HepG2 (cell line): ENCODE measurements at regions not wholly inside any gene's neighbourhood (a gene's known extent, or its start where the extent isn't known, plus 50 kb on each side); places are given as distances from the start of the nearest gene placed in this dataset.

Experiments used
- ATAC-seq: fragments of 200-7000 bp; cut with Tn5 transposase; 3 replicates; pipeline ENCODE4 v1.9.1; 2020; ENCODE audit warnings: mild to moderate bottlenecking, moderate library complexity
- BruUV-seq: library from RNA; stranded (reverse); fragments of 400-500 nt; replicated peaks from 2 replicates; lab custom pipeline; 2021; lab: Mats Ljungman, UMichigan
- CTCF ChIA-PET: fragments of 300-600 bp; formaldehyde crosslinking; extraction: SDS; loops from one replicate; lab custom pipeline; 2021; ENCODE audit warnings: low total read pairs, inconsistent platforms, low intra/inter-chr PET ratio; lab: Yijun Ruan, JAX
- POLR2A ChIA-PET: fragments of 350-600 bp; sonication (Branson Sonifier 250); formaldehyde crosslinking; loops from one replicate; lab custom pipeline; 2020; ENCODE audit warnings: antibody characterized with exemption, inconsistent platforms; lab: Yijun Ruan, JAX
- DNase-seq: peaks from one replicate; pipeline ENCODE4 v3.0.0-alpha.2; 2015; ENCODE audit warnings: low spot score
- FAIRE-seq: peaks from 3 replicates; lab custom pipeline; 2011; peaks lifted over from hg19 to GRCh38; lab: Jason Lieb, UNC
- H2AFZ ChIP-seq: one replicate; pipeline ENCODE4 v1.6.1; 2011; ENCODE audit warnings: low read length, inconsistent platforms
- H3K27ac ChIP-seq: fragments of 300-600 bp; 3 replicates; pipeline ENCODE4 v1.8.0; 2011; ENCODE audit warnings: mixed run types, mild to moderate bottlenecking, mixed read lengths, low read length, inconsistent platforms; ENCODE audit not compliant: insufficient read depth; ENCODE audit errors: extremely low read length
- H3K27me3 ChIP-seq, 2 experiments: fragments of 200-600 bp in 1 of 2; 2 replicates in 1 of 2; 3 replicates in 1 of 2; pipeline versions ENCODE4 v1.6.0 to v1.8.0; 2011; ENCODE audit warnings: low read length in 2 of 2, mild to moderate bottlenecking in 2 of 2, moderate library complexity in 2 of 2, inconsistent platforms in 1 of 2; ENCODE audit not compliant: insufficient read depth in 2 of 2, control insufficient read depth in 1 of 2
- H3K36me3 ChIP-seq, 2 experiments: fragments of 200-600 bp in 1 of 2; replicated peaks in 1 of 2; 2 replicates in 1 of 2; 3 replicates in 1 of 2; pipeline versions ENCODE4 v1.5.1 to v1.8.0; 2011; ENCODE audit warnings: low read length in 2 of 2, inconsistent platforms in 1 of 2; ENCODE audit not compliant: insufficient read depth in 2 of 2, control insufficient read depth in 1 of 2
- H3K4me1 ChIP-seq: 2 replicates; pipeline ENCODE4 v1.5.1; 2012; ENCODE audit warnings: low read length, inconsistent platforms; ENCODE audit not compliant: insufficient read depth
- H3K4me2 ChIP-seq: 2 replicates; pipeline ENCODE4 v1.6.0; 2011; ENCODE audit warnings: low read depth, low read length, inconsistent platforms
- H3K4me3 ChIP-seq, 3 experiments: fragments of 200-600 bp in 1 of 3; sonication (generic), shearing (Covaris generic) in 1 of 3; replicated peaks in 1 of 3; 2 replicates each; pipeline ENCODE4 v1.5.1; 2011 to 2016; ENCODE audit warnings: low read length in 3 of 3, inconsistent platforms in 2 of 3, low read depth in 2 of 3, mild to moderate bottlenecking in 2 of 3, control low read depth in 1 of 3, mixed read lengths in 1 of 3; ENCODE audit not compliant: insufficient read depth in 1 of 3
- H3K79me2 ChIP-seq: one replicate; pipeline ENCODE4 v1.6.1; 2011; ENCODE audit warnings: low read length, inconsistent platforms; ENCODE audit not compliant: insufficient read depth
- H3K9ac ChIP-seq: 2 replicates; pipeline ENCODE4 v1.6.0; 2011; ENCODE audit warnings: mild to moderate bottlenecking, low read depth, low read length, inconsistent platforms; ENCODE audit not compliant: insufficient read depth
- H3K9me3 ChIP-seq: 2 replicates; pipeline ENCODE4 v1.5.1; 2012; ENCODE audit warnings: mild to moderate bottlenecking, low read length
- H4K20me1 ChIP-seq: 2 replicates; pipeline ENCODE4 v1.6.0; 2011; ENCODE audit warnings: inconsistent platforms, mild to moderate bottlenecking, low read length, moderate library complexity; ENCODE audit not compliant: insufficient read depth
- ATF7-NPFF ChIP-seq: sonication (generic); formaldehyde crosslinking; IDR thresholded peaks from 2 replicates; pipeline ENCODE4 v1.8.1; 2023; ENCODE audit warnings: mild to moderate bottlenecking, low read depth, missing genetic modification reagents, moderate library complexity
- GMEB2 ChIP-seq: IDR thresholded peaks from 2 replicates; pipeline ENCODE4 v1.6.1; 2016; ENCODE audit warnings: missing biosample characterization, missing genetic modification reagents, low read depth
- HMGXB4 ChIP-seq, 2 experiments: sonication (generic) in 1 of 2; formaldehyde crosslinking in 1 of 2; IDR thresholded peaks; 2 replicates each; pipeline versions ENCODE4 v1.4.0 to v1.6.1; 2018 to 2020; ENCODE audit warnings: missing genetic modification reagents in 2 of 2, borderline replicate concordance in 1 of 2, low read depth in 1 of 2, mild to moderate bottlenecking in 1 of 2, missing biosample characterization in 1 of 2
- KDM5A ChIP-seq: fragments of 200-600 bp; sonication (generic); IDR thresholded peaks from 2 replicates; pipeline ENCODE4 v1.7.0; 2018; ENCODE audit warnings: antibody characterized with exemption, mild to moderate bottlenecking, low read length, borderline replicate concordance
- KLF11 ChIP-seq: IDR thresholded peaks from 2 replicates; pipeline ENCODE4 v1.6.1; 2016; ENCODE audit warnings: missing compliant biosample characterization
- POGZ ChIP-seq: sonication (generic); formaldehyde crosslinking; IDR thresholded peaks from 2 replicates; pipeline ENCODE4 v1.4.0; 2020; ENCODE audit warnings: mild to moderate bottlenecking, missing genetic modification reagents
- RARA ChIP-seq: IDR thresholded peaks from 2 replicates; pipeline ENCODE4 v1.6.1; 2016; ENCODE audit warnings: missing genetic modification reagents, missing compliant biosample characterization
- ZNF232 ChIP-seq: sonication (generic); formaldehyde crosslinking; IDR thresholded peaks from 2 replicates; pipeline ENCODE4 v1.4.0; 2020; ENCODE audit warnings: missing genetic modification reagents, borderline replicate concordance
- ZNF446 ChIP-seq: sonication (generic); formaldehyde crosslinking; IDR thresholded peaks from 2 replicates; pipeline ENCODE4 v1.5.0; 2020; ENCODE audit warnings: mild to moderate bottlenecking, missing genetic modification reagents
- ZNF510 ChIP-seq: sonication (generic); formaldehyde crosslinking; IDR thresholded peaks from 2 replicates; pipeline ENCODE4 v1.4.0; 2020; ENCODE audit warnings: low read depth, mild to moderate bottlenecking, missing genetic modification reagents
- ZNF556 ChIP-seq: sonication (generic); formaldehyde crosslinking; IDR thresholded peaks from 2 replicates; pipeline ENCODE4 v1.4.0; 2020; ENCODE audit warnings: mild to moderate bottlenecking, missing genetic modification reagents, borderline replicate concordance
- ZNF709 ChIP-seq: sonication (generic); formaldehyde crosslinking; IDR thresholded peaks from 2 replicates; pipeline ENCODE4 v1.5.0; 2020; ENCODE audit warnings: mild to moderate bottlenecking, missing genetic modification reagents
- ZNF790 ChIP-seq: sonication (generic); formaldehyde crosslinking; IDR thresholded peaks from 2 replicates; pipeline ENCODE4 v1.8.0; 2022; ENCODE audit warnings: missing genetic modification reagents, mild to moderate bottlenecking, borderline replicate concordance
- WGBS: methylation state at CpG from one replicate; pipeline ENCODE4 v1.1.6; 2017; ENCODE audit warnings: low lambda C conversion rate; 5-methylcytosine and 5-hydroxymethylcytosine counted together
- in situ Hi-C: cut with HindIII; loops from 2 replicates; pipeline ENCODE4 v1.10.0; 2017; ENCODE audit warnings: low pct_unique_long_range_greater_than_20kb; ENCODE audit not compliant: extremely low pct_ligation_motif_present
- intact Hi-C: fragments of 100-400 bp; cut with micrococcal nuclease; formaldehyde crosslinking; loops from one replicate; pipeline ENCODE4 v1.10.0; 2022; ENCODE audit not compliant: unreplicated experiment

- H3K4me2 ChIP-seq = no peak overlapping the region
These were observed 688.6 kb downstream of the DIPK2A start for GRCh38 chr3:144660186-144660585.

More at GRCh38 chr3:144660186-144660585, 688.6 kb downstream of the DIPK2A start:
- Histone ChIP-seq H3K4me1 (no peaks in the 10 kb centered on the region), H3K9ac (no peak overlapping the region), H3K27me3 (no peaks in the 10 kb centered on the region), H2AFZ (no peak overlapping the region), H4K20me1 (no peaks in the 10 kb centered on the region), H3K27ac (no peak overlapping the region), H3K36me3 (no peaks in the 10 kb centered on the region), H3K79me2 (no peaks in the 10 kb centered on the region), H3K9me3 (peaks cover 19% of the 10 kb centered on the region), H3K4me3 (no peak overlapping the region)
- FAIRE-seq (no peak), ATAC-seq (no peak), DNase-seq (no peak)
- intact Hi-C loops (no loop called here), in situ Hi-C loops (no loop called here)
- BruUV-seq = no TSS peak
- ChIA-PET CTCF (no interaction called here), POLR2A (no interaction called here)
- WGBS = 3% methylated on average over 1 of the region's 1 CpG
- TF ChIP-seq POGZ (CRISPR knock-in tag) (no peak), ZNF709 (no peak), KLF11 (CRISPR knock-in tag) (no peak), ZNF556 (no peak), ZNF790 (CRISPR knock-in tag) (no peak), ZNF446 (CRISPR knock-in tag) (no peak), KDM5A (no peak), GMEB2 (CRISPR knock-in tag) (no peak), ZNF232 (no peak), ATF7-NPFF (no peak), HMGXB4 (CRISPR knock-in tag; IDR thresholded peaks at IDR 0.05; ENCODE audit: borderline replicate concordance in 1 of 2, low read depth in 1 of 2) (no peak), RARA (CRISPR knock-in tag) (no peak), ZNF510 (CRISPR knock-in tag) (no peak)
